ENCODE measurements at regions not wholly inside any gene's neighbourhood (a gene's known extent, or its start where the extent isn't known, plus 50 kb on each side); places are given as distances from the start of the nearest gene placed in this dataset.
A peak's percentile ranks its signal among the peaks of the same experiment; 100 is the strongest.

- no peak for DNase-seq
Measured at GRCh38 chr1:208421486-208421885, 177.3 kb upstream of the PLXNA2 start.

- no peak for DNase-seq
Measured at GRCh38 chr1:208423526-208423925, 179.3 kb upstream of the PLXNA2 start.

DNA sequence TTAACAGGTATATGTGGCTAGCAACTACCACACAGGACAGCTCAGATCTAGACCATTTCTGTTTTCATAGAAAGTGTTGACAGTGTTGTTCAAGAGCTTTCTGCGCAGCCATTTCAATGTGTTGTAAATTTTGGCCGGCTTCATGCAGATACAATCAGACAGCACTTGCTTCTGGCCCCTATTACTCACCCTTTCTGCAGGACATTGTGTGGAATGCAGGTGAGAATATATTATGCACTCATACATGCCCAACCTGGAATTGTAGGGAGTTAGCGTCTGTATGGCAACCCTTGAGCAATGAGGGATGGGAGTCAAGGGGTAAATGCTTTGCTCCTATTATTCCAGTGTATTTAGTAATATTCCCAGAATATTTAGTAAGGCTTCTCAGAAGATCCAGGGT lies 180.9 kb upstream of the PLXNA2 start:
- no peak for DNase-seq

DNA sequence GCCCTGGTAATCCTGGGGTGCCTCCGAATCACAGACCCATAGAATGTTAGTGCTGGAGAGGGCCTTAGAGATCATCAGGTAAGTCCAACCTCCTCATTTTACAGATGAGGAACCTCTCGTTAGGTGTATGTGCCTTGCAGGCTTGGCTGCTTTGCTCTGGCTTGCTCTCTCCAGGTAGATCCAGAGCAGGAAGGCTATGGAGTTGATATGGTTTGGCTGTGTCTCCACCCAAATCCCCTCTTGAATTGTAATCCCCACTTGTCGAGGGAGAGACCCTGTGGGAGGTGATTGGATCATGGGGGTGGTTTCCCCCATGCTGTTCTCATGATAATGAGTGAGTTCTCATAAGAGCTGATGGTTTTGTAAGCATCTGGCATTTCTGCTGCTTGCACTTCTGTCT lies 186.0 kb upstream of the PLXNA2 start:
- peak; percentile 86 for DNase-seq

GRCh38 chr1:208431721-208432120 lies 187.5 kb upstream of the PLXNA2 start:
- DNase-seq, result no peak

DNA sequence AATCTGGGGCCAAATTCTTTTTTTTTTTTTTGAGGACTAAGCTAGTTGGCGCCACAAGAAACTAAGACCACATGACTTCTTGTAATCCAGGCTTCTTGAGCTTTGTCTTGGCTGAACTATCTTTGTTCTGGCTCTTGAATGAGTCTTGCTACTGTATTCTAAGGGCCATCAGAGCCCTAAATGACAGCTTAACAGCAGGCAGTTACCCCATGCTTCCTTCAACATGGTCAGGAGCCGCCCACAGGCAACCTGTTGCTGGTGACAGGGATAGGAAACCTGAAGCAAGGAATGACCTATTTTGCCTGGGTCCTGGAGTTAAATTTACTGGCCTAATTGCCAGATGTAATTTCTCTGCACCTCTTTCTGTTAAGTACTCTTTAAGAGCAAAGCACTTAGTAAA lies 188.2 kb upstream of the PLXNA2 start:
- no peak for DNase-seq

DNA sequence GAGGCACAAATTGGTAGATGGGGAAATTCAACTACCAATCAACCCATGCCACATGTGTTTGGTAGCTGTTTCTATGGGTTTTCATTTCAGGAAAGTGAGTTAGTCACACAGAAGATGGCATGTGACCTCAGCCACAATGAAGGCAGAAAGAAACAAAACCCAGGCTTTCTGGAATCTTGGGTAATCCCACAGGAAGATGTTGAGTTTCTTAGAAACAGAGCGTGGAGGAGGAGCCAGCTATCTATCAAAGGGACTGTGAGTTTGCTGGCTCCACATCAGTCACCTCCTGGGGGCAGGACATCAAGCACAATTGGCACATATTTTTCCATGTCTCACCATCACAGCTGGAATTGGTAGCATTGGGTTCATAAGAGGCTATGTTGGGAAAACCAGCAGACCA lies 188.9 kb upstream of the PLXNA2 start:
- no peak for DNase-seq

DNA sequence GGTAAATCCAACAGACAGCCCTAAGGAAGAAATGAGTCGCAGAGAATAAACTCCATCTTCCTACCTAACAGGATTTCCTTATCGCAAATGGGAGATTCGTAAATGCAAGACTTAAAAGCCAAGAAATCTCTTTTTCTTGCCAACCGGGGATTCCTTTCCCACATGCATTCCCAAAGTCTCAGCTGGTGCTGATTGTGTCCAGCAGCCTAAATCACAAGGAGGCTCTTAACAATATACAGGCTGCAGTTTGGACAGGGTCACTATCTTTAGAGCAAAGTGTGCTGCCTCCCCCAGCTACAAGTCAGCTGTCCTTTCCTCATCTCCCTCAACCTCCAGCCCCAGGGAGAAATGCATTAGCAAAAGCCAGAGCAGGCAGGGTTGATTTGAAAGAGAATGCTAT lies 189.8 kb upstream of the PLXNA2 start:
- DNase-seq, result no peak

- DNase-seq, result no peak
Measured at GRCh38 chr1:208437401-208437800, 193.2 kb upstream of the PLXNA2 start.

GRCh38 chr1:208438112-208438699 lies 194.0 kb upstream of the PLXNA2 start:
- no peak for DNase-seq

DNA sequence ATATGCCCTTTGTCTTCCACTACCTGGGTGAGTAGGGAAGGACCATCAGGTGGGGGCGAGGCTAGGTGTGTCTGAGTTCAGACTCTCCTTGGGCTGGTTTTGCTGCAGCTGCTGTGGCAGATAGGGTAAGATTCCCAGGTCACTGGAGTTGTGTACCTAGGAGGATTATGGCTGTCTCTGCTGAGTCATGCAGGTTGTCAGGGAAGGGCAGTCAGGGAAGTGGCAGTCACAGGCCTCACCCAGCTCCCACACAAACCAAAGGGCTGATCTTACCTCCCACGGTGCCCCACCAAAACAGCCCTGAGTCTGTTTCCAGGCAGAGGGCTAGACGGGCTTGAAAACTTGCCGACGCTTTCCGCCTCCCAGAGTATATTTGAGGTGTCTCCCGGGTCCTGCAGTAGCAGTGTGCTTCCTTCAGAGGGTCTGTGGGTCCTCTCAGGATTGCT lies 201.6 kb upstream of the PLXNA2 start:
- no peak for DNase-seq

DNA sequence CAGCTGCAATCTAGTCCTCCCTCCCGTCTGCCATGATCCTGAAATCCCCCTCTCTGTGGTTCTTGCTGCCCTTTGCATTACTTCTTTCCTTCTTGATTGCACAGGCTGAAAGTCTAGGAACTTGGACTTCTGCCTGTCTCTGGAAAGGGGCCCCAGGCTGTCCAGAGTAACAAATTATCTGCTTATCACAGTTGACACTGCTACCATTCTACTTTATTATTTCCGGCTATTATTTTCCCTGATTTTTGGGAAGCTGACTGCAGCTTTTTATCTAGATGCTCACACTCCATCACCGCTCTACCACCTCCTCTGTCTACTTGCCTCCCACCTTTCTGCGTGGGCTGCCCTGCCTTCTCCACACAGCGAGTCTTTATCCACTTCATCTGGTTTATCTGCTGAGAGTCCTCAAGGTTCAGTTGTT lies 202.1 kb upstream of the PLXNA2 start:
- no peak for DNase-seq

DNA sequence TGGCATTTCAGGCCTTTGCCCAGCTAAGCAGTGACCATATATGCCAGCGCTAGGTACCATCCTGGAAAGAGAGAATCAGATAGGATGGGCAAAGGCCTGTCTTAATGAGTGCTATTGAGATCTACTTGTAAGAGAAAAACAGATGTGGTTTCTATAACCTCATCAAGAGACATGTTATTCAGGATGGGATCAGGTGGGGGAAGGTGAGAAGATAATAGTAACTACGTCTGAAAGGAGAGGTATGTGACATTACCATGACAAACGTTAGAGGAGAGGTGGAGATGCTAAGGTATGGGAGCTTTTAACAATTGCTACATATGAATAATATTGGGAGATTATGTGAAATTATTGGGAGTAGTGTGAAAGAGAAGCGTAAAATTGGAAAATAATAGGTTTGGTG lies 204.2 kb upstream of the PLXNA2 start:
- DNase-seq, result no peak

GRCh38 chr1:208449951-208450350 lies 205.8 kb upstream of the PLXNA2 start:
- no peak for DNase-seq

DNA sequence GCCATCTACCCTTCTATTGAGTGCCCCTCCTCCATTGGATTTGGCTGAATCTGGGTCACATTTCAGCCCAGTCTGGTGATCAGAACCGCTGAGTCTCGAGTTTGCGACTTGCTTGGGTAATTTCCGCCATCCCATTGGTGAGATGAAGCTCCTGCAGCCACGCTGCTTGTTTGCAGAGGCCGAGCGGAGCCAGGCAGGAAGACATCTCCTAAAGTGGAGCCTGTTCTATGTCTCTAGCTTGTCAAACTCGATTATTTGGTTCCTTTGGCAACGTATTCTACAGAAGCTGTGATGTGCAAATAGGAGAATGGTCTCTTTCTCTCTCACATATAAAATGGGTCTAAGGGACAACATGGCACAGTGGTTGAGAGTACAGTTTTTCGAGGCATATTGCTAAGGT lies 206.8 kb upstream of the PLXNA2 start:
- no peak for DNase-seq

GRCh38 chr1:208455821-208456220 lies 211.6 kb upstream of the PLXNA2 start:
- no peak for DNase-seq

- DNase-seq, result no peak
Measured at GRCh38 chr1:208456487-208456886, 212.3 kb upstream of the PLXNA2 start.

GRCh38 chr1:208460823-208461222 lies 216.6 kb upstream of the PLXNA2 start:
- no peak for DNase-seq

DNA sequence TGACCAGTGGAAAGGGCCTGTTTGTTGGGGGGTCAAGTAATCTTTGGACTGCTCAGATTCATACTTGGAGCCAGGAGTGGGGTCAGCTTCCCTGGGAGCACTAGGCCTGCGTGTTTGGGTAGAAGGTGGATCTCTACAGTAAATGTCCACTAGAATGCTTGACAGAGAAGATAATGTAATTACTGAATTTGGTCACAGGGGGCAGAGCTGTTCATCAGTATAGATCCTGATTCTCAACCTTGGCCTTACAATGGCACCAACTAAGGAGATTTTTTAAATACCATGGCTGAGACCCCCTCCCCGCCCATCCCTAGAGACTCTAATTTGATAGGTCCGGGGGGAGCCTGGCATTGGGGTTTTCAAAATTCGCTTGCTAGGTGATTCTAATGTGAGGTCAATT lies 217.5 kb upstream of the PLXNA2 start:
- no peak for DNase-seq

- no peak for DNase-seq
Measured at GRCh38 chr1:208462761-208463160, 218.6 kb upstream of the PLXNA2 start.

DNA sequence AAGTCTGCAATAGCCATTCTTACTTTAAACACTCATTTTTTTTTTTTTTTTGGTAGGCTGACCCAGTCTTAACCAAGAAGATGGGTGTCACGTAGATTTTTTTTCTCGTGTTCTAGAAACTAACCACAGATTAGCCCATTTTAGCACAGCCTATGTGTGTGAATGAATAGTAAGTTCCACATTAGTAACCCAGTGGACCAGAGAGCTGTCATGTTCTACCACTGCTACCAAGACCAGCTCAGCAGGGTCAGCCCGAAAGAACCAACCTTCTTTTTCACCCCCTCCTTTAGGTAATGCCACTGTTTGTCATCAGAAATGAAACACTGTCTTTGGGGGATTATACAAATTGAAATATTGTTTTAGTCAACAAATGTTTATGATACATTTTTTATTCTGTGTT lies 221.1 kb upstream of the PLXNA2 start:
- DNase-seq, result no peak

GRCh38 chr1:208465786-208466590 lies 221.8 kb upstream of the PLXNA2 start:
- DNase-seq, result no peak

- DNase-seq, result no peak
Measured at GRCh38 chr1:208467151-208467780, 223.1 kb upstream of the PLXNA2 start.

DNA sequence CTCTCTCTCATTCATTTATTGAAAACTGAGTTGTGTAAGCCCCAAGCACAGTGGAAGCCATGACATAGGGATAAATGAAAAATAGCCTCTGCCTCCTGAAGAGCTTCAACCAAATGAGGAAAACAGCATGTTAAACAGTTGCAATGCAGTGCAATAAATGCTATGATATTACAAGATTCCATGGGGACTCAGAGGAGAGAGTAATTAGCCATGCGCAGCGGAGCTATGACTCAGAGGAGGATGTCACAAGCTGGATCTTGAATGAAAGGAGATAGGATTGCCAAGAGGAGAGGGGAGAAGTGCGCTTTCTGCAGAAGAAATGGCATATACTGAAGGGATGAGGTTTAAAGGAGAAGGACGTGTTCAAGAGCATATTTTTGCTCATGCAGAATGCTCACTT lies 231.3 kb upstream of the PLXNA2 start:
- DNase-seq, result no peak

Measured in NCI-H524 treated with DMSO at 0.1 percent for 48 hours (cell line).